Mammary epithelial cell (primary cell): ENCODE measurements at regions not wholly inside any gene's neighbourhood (a gene's known extent, or its start where the extent isn't known, plus 50 kb on each side); places are given as distances from the start of the nearest gene placed in this dataset.

Experiments
- CTCF ChIP-seq, 2 donors: IDR thresholded peaks in 1 of 2; conservative IDR thresholded peaks in 1 of 2; 2 replicates each; pipeline ENCODE4 v1.5.1; 2011 to 2012; ENCODE audit warnings: inconsistent platforms in 2 of 2, low read length in 2 of 2, mild to moderate bottlenecking in 2 of 2, control low read depth in 1 of 2, low read depth in 1 of 2; ENCODE audit not compliant: insufficient read depth in 1 of 2; ENCODE audit errors: extremely low read depth in 1 of 2
- EZH2 ChIP-seq: IDR thresholded peaks from 2 replicates; pipeline ENCODE4 v1.6.1; 2012; ENCODE audit warnings: low read length, inconsistent platforms, borderline replicate concordance

GRCh38 chr14:71366861-71367260, 459.6 kb downstream of the PCNX1 start:
- TF ChIP-seq CTCF (conservative IDR thresholded peaks at IDR 0.05 in 1 of 2, IDR thresholded peaks at IDR 0.05 in 1 of 2; ENCODE audit: extremely low read depth in 1 of 2, insufficient read depth in 1 of 2, low read depth in 1 of 2, low read length in 2 of 2) (no peak), EZH2 (no peak)
